GM12878 (cell line): ENCODE measurements at regions not wholly inside any gene's neighbourhood (a gene's known extent, or its start where the extent isn't known, plus 50 kb on each side); places are given as distances from the start of the nearest gene placed in this dataset.

Source experiments
- ATAC-seq: fragments of 200-7000 bp; cut with Tn5 transposase; 3 replicates; pipeline ENCODE4 v1.9.1; 2020; ENCODE audit warnings: mild to moderate bottlenecking, moderate library complexity
- BruUV-seq: library from RNA; stranded (reverse); fragments of 400-500 nt; replicated peaks from 2 replicates; lab custom pipeline; 2021; lab: Mats Ljungman, UMichigan
- CTCF ChIA-PET: fragments of 300-600 bp; sonication (Branson Sonifier 250); formaldehyde crosslinking; extraction: SDS; loops from one replicate; lab custom pipeline; 2021; ENCODE audit warnings: inconsistent platforms; lab: Yijun Ruan, JAX
- POLR2A ChIA-PET: fragments of 350-600 bp; formaldehyde crosslinking; extraction: SDS; loops from one replicate; lab custom pipeline; 2021; ENCODE audit warnings: inconsistent platforms; lab: Charles Lee
- RAD21 ChIA-PET: fragments of 300-600 bp; sonication (Branson Sonifier 250); formaldehyde crosslinking; loops from one replicate; lab custom pipeline; 2023; ENCODE audit warnings: antibody characterized with exemption; ENCODE audit not compliant: unreplicated experiment; lab: Charles Lee
- SMC1A ChIA-PET: fragments of 300-600 bp; sonication (Branson Sonifier 250); formaldehyde crosslinking; loops from one replicate; lab custom pipeline; 2023; ENCODE audit not compliant: unreplicated experiment, uncharacterized antibody; lab: Charles Lee
- DNase-seq: peaks from one replicate; pipeline ENCODE4 v3.0.0-alpha.2; 2011; ENCODE audit warnings: low read depth, low spot score
- FAIRE-seq: peaks from 3 replicates; lab custom pipeline; 2011; peaks lifted over from hg19 to GRCh38; lab: Jason Lieb, UNC
- H2AFZ ChIP-seq: 2 replicates; pipeline ENCODE4 v1.6.0; 2011; ENCODE audit warnings: low read depth, low read length, control low read depth; ENCODE audit not compliant: control insufficient read depth
- H3K27ac ChIP-seq: 2 replicates; pipeline ENCODE4 v1.5.1; 2011; ENCODE audit warnings: control low read depth; ENCODE audit not compliant: control insufficient read depth, insufficient read depth
- H3K27me3 ChIP-seq, 2 experiments: replicated peaks in 1 of 2; 2 replicates each; pipeline versions ENCODE4 v1.6.0 to v1.6.1; 2011; ENCODE audit warnings: low read length in 1 of 2; ENCODE audit not compliant: control insufficient read depth in 2 of 2, insufficient read depth in 2 of 2
- H3K36me3 ChIP-seq, 2 experiments: 2 replicates each; pipeline ENCODE4 v1.5.1; 2011; ENCODE audit warnings: low read length in 1 of 2; ENCODE audit not compliant: control insufficient read depth in 2 of 2, insufficient read depth in 2 of 2
- H3K4me1 ChIP-seq: 2 replicates; pipeline ENCODE4 v1.6.1; 2011; ENCODE audit warnings: mild to moderate bottlenecking, low read length, moderate library complexity, mixed read lengths; ENCODE audit not compliant: control insufficient read depth, insufficient read depth
- H3K4me2 ChIP-seq: 2 replicates; pipeline ENCODE4 v1.6.0; 2011; ENCODE audit warnings: control low read depth; ENCODE audit not compliant: control insufficient read depth, insufficient read depth
- H3K4me3 ChIP-seq: fragments of 200-600 bp; sonication (generic); 2 replicates; pipeline ENCODE4 v1.5.1; 2016
- H3K79me2 ChIP-seq: 2 replicates; pipeline ENCODE4 v1.6.0; 2011; ENCODE audit warnings: low read length; ENCODE audit not compliant: control insufficient read depth, insufficient read depth
- H3K9ac ChIP-seq: 2 replicates; pipeline ENCODE4 v1.8.0; 2011; ENCODE audit warnings: low read length, control low read depth, mixed read lengths; ENCODE audit not compliant: control insufficient read depth, insufficient read depth
- H3K9me3 ChIP-seq: replicated peaks from 3 replicates; pipeline ENCODE4 v1.5.1; 2011; ENCODE audit warnings: mild to moderate bottlenecking, low read length; ENCODE audit not compliant: control insufficient read depth, insufficient read depth
- H4K20me1 ChIP-seq: 2 replicates; pipeline ENCODE4 v1.6.0; 2011; ENCODE audit not compliant: control insufficient read depth, insufficient read depth
- BACH1 ChIP-seq: fragments of 450-650 bp; IDR thresholded peaks from 2 replicates; pipeline ENCODE4 v1.6.1; 2017; ENCODE audit warnings: mild to moderate bottlenecking, borderline replicate concordance
- CHD2 ChIP-seq: IDR thresholded peaks from 2 replicates; pipeline ENCODE4 v1.6.1; 2011; ENCODE audit warnings: low read depth, low read length, improper control_type of control experiment, borderline replicate concordance
- CHD4 ChIP-seq: fragments of 200-600 bp; sonication (generic); IDR thresholded peaks from 2 replicates; pipeline ENCODE4 v1.6.1; 2016; ENCODE audit warnings: mild to moderate bottlenecking
- EED ChIP-seq: sonication (generic); IDR thresholded peaks from 2 replicates; pipeline ENCODE4 v1.6.1; 2016; ENCODE audit warnings: antibody characterized with exemption, low read depth
- RAD51 ChIP-seq: fragments of 450-650 bp; IDR thresholded peaks from 2 replicates; pipeline ENCODE4 v1.6.1; 2016; ENCODE audit warnings: moderate library complexity, mild to moderate bottlenecking, inconsistent platforms
- RCOR1 ChIP-seq: conservative IDR thresholded peaks from 2 replicates; pipeline ENCODE4 v1.6.1; 2012; ENCODE audit warnings: low read depth, low read length, improper control_type of control experiment
- REST ChIP-seq: IDR thresholded peaks from 2 replicates; pipeline ENCODE4 v1.6.1; 2012; ENCODE audit warnings: mild to moderate bottlenecking, low read depth, low read length
- ZBTB40 ChIP-seq: fragments of 450-650 bp; IDR thresholded peaks from 2 replicates; pipeline ENCODE4 v1.6.1; 2016; ENCODE audit warnings: mild to moderate bottlenecking, moderate library complexity, borderline replicate concordance
- WGBS: methylation state at CpG from one replicate; pipeline ENCODE4 v1.1.6; 2016; ENCODE audit warnings: low lambda C conversion rate; ENCODE audit not compliant: insufficient replicate concordance, insufficient coverage; ENCODE audit errors: missing lambda C conversion rate; 5-methylcytosine and 5-hydroxymethylcytosine counted together
- in situ Hi-C: fragments of 300-500 bp; cut with MboI; formaldehyde crosslinking; loops from 9 replicates; pipeline ENCODE4 v1.14.3; 2018; ENCODE audit warnings: mixed read lengths
- intact Hi-C: fragments of 100-400 bp; cut with micrococcal nuclease; formaldehyde crosslinking; loops from one replicate; pipeline ENCODE4 v1.14.2; 2022; ENCODE audit not compliant: unreplicated experiment

- CTCF ChIA-PET: no interaction called here
- FAIRE-seq: no peak
- H3K4me2 ChIP-seq: no peak overlapping the region
Observed at GRCh38 chr16:17691106-17691898, 220.5 kb upstream of the XYLT1 start.

More at GRCh38 chr16:17691106-17691898, 220.5 kb upstream of the XYLT1 start:
- no peaks in the 10 kb centered on the region for H3K4me1 ChIP-seq
- ChIA-PET POLR2A (no interaction called here), SMC1A (no interaction called here), RAD21 (no interaction called here)
- no peak for TF ChIP-seq BACH1
- no peak for TF ChIP-seq RAD51
- TF ChIP-seq CHD4: no peak
- no peak for TF ChIP-seq RCOR1
- TF ChIP-seq ZBTB40: no peak
- no peak for TF ChIP-seq REST
- TF ChIP-seq EED: no peak
- TF ChIP-seq CHD2: no peak
- H3K9ac ChIP-seq: no peak overlapping the region
- DNase-seq (no peak), ATAC-seq (no peak)
- no peaks in the 10 kb centered on the region for H4K20me1 ChIP-seq
- no peaks in the 10 kb centered on the region for H3K27me3 ChIP-seq
- no peak overlapping the region for H2AFZ ChIP-seq
- no peak overlapping the region for H3K27ac ChIP-seq
- no peaks in the 10 kb centered on the region for H3K36me3 ChIP-seq
- intact Hi-C loops (no loop called here), in situ Hi-C loops (no loop called here)
- 46% methylated on average over 7 of the region's 7 CpGs for WGBS
- BruUV-seq: no TSS peak
- no peaks in the 10 kb centered on the region for H3K79me2 ChIP-seq
- H3K4me3 ChIP-seq: no peak overlapping the region
- no peaks in the 10 kb centered on the region for H3K9me3 ChIP-seq
